Astrocyte (in vitro differentiated cells and primary cell): ENCODE measurements at regions not wholly inside any gene's neighbourhood (a gene's known extent, or its start where the extent isn't known, plus 50 kb on each side); places are given as distances from the start of the nearest gene placed in this dataset.

Source experiments
- DNase-seq: peaks from one replicate; pipeline ENCODE4 v3.0.0-alpha.2; 2010; ENCODE audit warnings: low read depth
- FAIRE-seq: peaks from 2 replicates; lab custom pipeline; 2011; peaks lifted over from hg19 to GRCh38; lab: Jason Lieb, UNC
- H2AFZ ChIP-seq: 2 replicates; pipeline ENCODE4 v1.6.0; 2012; ENCODE audit warnings: low read depth, low read length, inconsistent platforms
- H3K27ac ChIP-seq: 2 replicates; pipeline ENCODE4 v1.5.1; 2011; ENCODE audit warnings: low read depth, low read length, inconsistent platforms
- H3K27me3 ChIP-seq: 2 replicates; pipeline ENCODE4 v1.6.0; 2011; ENCODE audit warnings: low read length, inconsistent platforms; ENCODE audit not compliant: insufficient read depth
- H3K36me3 ChIP-seq: 2 replicates; pipeline ENCODE4 v1.5.1; 2011; ENCODE audit warnings: low read length, inconsistent platforms; ENCODE audit not compliant: insufficient read depth
- H3K4me1 ChIP-seq: 2 replicates; pipeline ENCODE4 v1.5.1; 2011; ENCODE audit warnings: low read length, inconsistent platforms; ENCODE audit not compliant: insufficient read depth
- H3K4me2 ChIP-seq: 2 replicates; pipeline ENCODE4 v1.6.0; 2012; ENCODE audit warnings: low read length, inconsistent platforms
- H3K4me3 ChIP-seq: 2 replicates; pipeline ENCODE4 v1.5.1; 2011; ENCODE audit warnings: low read depth, mild to moderate bottlenecking, low read length, inconsistent platforms; ENCODE audit not compliant: insufficient read depth
- H3K79me2 ChIP-seq: 2 replicates; pipeline ENCODE4 v1.6.0; 2012; ENCODE audit warnings: mild to moderate bottlenecking, low read length, inconsistent platforms; ENCODE audit not compliant: insufficient read depth
- H3K9ac ChIP-seq: 2 replicates; pipeline ENCODE4 v1.6.0; 2012; ENCODE audit warnings: mild to moderate bottlenecking, low read length, inconsistent platforms
- H3K9me3 ChIP-seq: 2 replicates; pipeline ENCODE4 v1.5.1; 2012; ENCODE audit warnings: low read depth, mild to moderate bottlenecking, low read length, inconsistent platforms; ENCODE audit not compliant: insufficient read depth
- H4K20me1 ChIP-seq: 2 replicates; pipeline ENCODE4 v1.6.0; 2012; ENCODE audit warnings: low read length, inconsistent platforms; ENCODE audit not compliant: insufficient read depth
- H3K27ac Mint-ChIP-seq: one replicate; pipeline ENCODE4 v1.8.0; 2021; ENCODE audit warnings: mild to moderate bottlenecking, mixed read lengths; ENCODE audit not compliant: unreplicated experiment
- H3K27me3 Mint-ChIP-seq: one replicate; pipeline ENCODE4 v1.8.0; 2021; ENCODE audit warnings: low read depth, mixed read lengths; ENCODE audit not compliant: unreplicated experiment
- H3K36me3 Mint-ChIP-seq: one replicate; pipeline ENCODE4 v1.8.0; 2021; ENCODE audit warnings: low read depth, mixed read lengths; ENCODE audit not compliant: unreplicated experiment
- H3K4me1 Mint-ChIP-seq: one replicate; pipeline ENCODE4 v1.8.0; 2021; ENCODE audit warnings: low read depth, mixed read lengths; ENCODE audit not compliant: unreplicated experiment
- H3K4me3 Mint-ChIP-seq: one replicate; pipeline ENCODE4 v1.8.0; 2021; ENCODE audit warnings: mild to moderate bottlenecking, moderate library complexity, mixed read lengths; ENCODE audit not compliant: unreplicated experiment
- H3K9me3 Mint-ChIP-seq: one replicate; pipeline ENCODE4 v1.8.0; 2021; ENCODE audit warnings: mild to moderate bottlenecking, mixed read lengths; ENCODE audit not compliant: unreplicated experiment
- EZH2 ChIP-seq: IDR thresholded peaks from 2 replicates; pipeline ENCODE4 v1.6.1; 2012; ENCODE audit warnings: mild to moderate bottlenecking, low read length, inconsistent platforms; ENCODE audit not compliant: insufficient read depth
- TF ChIP-seq, protein P1 (sequence below): IDR thresholded peaks from 2 replicates; pipeline ENCODE4 v1.5.1; 2011; ENCODE audit warnings: low read depth, mild to moderate bottlenecking, inconsistent platforms, low read length, moderate library complexity; ENCODE audit not compliant: insufficient read depth

GRCh38 chr2:107384422-107384821 lies 442.3 kb upstream of the RGPD4 start:
- Histone ChIP-seq H3K9ac (no peak overlapping the region), H3K79me2 (no peaks in the 10 kb centered on the region), H4K20me1 (no peaks in the 10 kb centered on the region), H3K4me1 (no peaks in the 10 kb centered on the region), H3K9me3 (no peaks in the 10 kb centered on the region), H3K4me3 (no peak overlapping the region), H3K36me3 (no peaks in the 10 kb centered on the region), H3K4me2 (no peak overlapping the region), H3K27me3 (no peaks in the 10 kb centered on the region), H3K27ac (no peak overlapping the region), H2AFZ (no peak overlapping the region)
- H3K36me3 Mint-ChIP-seq: no peaks in the 10 kb centered on the region
- H3K9me3 Mint-ChIP-seq: peaks cover 6% of the 10 kb centered on the region
- FAIRE-seq (no peak), DNase-seq (no peak)
- no peaks in the 10 kb centered on the region for H3K4me1 Mint-ChIP-seq
- TF ChIP-seq EZH2: no peak
- TF ChIP-seq, protein P1, sequence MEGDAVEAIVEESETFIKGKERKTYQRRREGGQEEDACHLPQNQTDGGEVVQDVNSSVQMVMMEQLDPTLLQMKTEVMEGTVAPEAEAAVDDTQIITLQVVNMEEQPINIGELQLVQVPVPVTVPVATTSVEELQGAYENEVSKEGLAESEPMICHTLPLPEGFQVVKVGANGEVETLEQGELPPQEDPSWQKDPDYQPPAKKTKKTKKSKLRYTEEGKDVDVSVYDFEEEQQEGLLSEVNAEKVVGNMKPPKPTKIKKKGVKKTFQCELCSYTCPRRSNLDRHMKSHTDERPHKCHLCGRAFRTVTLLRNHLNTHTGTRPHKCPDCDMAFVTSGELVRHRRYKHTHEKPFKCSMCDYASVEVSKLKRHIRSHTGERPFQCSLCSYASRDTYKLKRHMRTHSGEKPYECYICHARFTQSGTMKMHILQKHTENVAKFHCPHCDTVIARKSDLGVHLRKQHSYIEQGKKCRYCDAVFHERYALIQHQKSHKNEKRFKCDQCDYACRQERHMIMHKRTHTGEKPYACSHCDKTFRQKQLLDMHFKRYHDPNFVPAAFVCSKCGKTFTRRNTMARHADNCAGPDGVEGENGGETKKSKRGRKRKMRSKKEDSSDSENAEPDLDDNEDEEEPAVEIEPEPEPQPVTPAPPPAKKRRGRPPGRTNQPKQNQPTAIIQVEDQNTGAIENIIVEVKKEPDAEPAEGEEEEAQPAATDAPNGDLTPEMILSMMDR: no peak
- H3K27ac Mint-ChIP-seq: no peak overlapping the region
- no peak overlapping the region for H3K4me3 Mint-ChIP-seq
- H3K27me3 Mint-ChIP-seq: no peaks in the 10 kb centered on the region

DNA sequence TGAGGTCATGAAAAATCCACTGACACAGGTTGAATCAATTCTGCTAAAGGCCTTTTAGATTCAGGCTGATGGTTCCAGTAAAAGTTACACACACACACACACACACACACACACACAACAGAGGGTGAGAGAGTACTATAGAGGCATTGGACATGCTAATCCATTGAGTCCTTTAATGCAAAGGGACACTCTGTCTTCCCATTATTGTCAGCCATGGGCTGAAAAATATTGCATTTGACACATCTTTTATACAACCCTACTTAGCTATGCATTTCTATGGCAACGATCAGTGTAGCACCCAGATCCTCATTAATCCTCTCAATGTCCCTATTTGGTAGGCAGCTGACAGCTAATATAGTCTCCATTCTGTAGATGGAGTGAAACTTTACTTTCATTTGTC lies 440.8 kb upstream of the RGPD4 start:
- Histone ChIP-seq H3K27ac (no peak overlapping the region), H3K4me2 (no peak overlapping the region), H3K36me3 (no peaks in the 10 kb centered on the region), H3K4me3 (no peak overlapping the region), H3K4me1 (no peaks in the 10 kb centered on the region), H3K9ac (no peak overlapping the region), H3K9me3 (no peaks in the 10 kb centered on the region), H3K27me3 (no peaks in the 10 kb centered on the region), H2AFZ (no peak overlapping the region), H4K20me1 (no peaks in the 10 kb centered on the region), H3K79me2 (no peaks in the 10 kb centered on the region)
- H3K4me3 Mint-ChIP-seq: no peak overlapping the region
- H3K9me3 Mint-ChIP-seq: peaks cover 3% of the 10 kb centered on the region
- TF ChIP-seq EZH2: no peak
- TF ChIP-seq, protein P1: no peak
- DNase-seq (no peak), FAIRE-seq (no peak)
- H3K36me3 Mint-ChIP-seq: no peaks in the 10 kb centered on the region
- H3K27ac Mint-ChIP-seq: no peak overlapping the region
- H3K27me3 Mint-ChIP-seq: no peaks in the 10 kb centered on the region
- no peaks in the 10 kb centered on the region for H3K4me1 Mint-ChIP-seq

DNA sequence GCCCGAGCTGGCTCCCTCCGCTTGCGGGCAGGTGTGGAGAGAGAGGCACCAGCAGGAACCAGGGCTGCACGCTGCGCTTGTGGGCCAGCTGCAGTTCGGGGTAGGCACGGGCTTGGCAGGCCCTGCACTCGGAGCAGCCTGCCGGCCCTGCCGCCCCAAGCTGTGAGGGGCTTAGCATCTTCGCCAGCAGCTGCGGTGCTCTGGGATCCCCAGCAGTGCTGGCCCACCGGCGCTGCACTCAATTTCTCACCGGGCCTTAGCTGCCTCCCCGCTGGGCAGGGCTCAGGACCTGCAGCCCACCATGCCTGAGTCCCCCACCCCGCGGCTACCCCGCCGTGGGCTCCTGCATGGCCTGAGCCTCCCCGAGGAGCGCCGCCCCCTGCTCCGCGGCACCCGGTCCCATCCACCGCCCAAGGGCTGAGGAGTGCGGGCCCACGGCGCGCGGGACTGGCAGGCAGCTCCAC lies 434.4 kb upstream of the RGPD4 start:
- Mint-ChIP-seq H3K9me3 (peaks cover 3% of the 10 kb centered on the region), H3K27ac (no peak overlapping the region), H3K36me3 (no peaks in the 10 kb centered on the region), H3K27me3 (no peaks in the 10 kb centered on the region), H3K4me3 (no peak overlapping the region), H3K4me1 (no peaks in the 10 kb centered on the region)
- Histone ChIP-seq H3K9me3 (no peaks in the 10 kb centered on the region), H3K27me3 (no peaks in the 10 kb centered on the region), H4K20me1 (no peaks in the 10 kb centered on the region), H3K4me2 (no peak overlapping the region), H2AFZ (no peak overlapping the region), H3K27ac (no peak overlapping the region), H3K4me3 (no peak overlapping the region), H3K4me1 (no peaks in the 10 kb centered on the region), H3K36me3 (no peaks in the 10 kb centered on the region), H3K79me2 (no peaks in the 10 kb centered on the region), H3K9ac (no peak overlapping the region)
- DNase-seq (no peak), FAIRE-seq (no peak)
- TF ChIP-seq EZH2: no peak
- TF ChIP-seq, protein P1: no peak
